NCI-H226 (cell line): ENCODE measurements at regions not wholly inside any gene's neighbourhood (a gene's known extent, or its start where the extent isn't known, plus 50 kb on each side); places are given as distances from the start of the nearest gene placed in this dataset.
"Not testable (repeated sequence)": the region's sequence is repeated elsewhere in the genome, so short reads cannot be mapped to it uniquely, and the experiment has no call there.

Source experiments
- DNase-seq: peaks from one replicate; pipeline ENCODE4 v3.0.0-alpha.2; 2015

DNA sequence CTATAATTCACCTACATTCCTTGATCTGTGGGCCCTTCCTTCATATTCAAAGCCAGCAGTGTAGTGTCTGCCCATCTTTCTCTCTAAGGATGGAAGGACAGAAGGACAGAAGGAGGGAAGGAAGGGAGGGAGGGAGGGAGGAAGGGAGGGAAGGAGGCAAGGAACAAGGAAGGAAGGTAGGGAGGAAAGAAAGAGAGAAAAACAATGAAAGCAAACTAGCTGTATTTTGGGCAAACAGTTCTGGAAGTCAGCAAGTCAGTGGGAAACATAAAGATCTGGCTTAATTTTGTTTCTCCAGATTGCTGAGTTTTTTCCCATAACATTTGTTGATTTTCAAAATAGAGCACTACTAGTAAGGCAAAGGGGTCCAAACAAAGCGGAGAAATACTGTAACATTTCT, 555.2 kb upstream of the EPHA5 start:
- DNase-seq, result no peak

DNA sequence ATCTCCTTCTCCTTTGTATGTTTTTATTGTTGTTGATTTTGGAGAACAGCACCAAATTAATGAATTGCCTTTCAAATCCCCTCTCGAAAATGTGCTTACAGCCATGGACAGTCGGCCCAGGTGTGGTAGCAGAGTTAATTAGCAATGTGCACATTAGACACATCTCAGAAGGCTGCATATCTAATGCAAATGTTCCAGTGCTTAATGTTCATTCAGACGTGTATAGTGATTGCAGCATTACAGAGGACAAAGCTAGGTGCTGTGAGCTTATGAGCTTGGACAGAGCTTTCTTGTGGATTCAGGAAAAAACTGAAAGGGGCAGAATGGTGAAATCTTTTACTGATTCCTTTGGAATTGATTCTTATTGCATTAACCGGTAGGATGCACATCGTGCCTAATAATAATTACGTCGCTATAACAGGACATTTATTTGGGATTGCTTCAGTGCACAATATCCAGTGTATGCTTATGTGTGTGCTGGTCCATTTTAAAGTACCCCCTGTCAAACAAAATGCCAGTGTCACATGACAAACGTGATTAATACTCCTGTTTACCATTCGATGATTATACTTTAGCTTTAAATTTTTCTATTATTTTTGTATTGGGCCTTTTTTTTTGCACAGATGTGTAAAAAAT, 552.9 kb upstream of the EPHA5 start:
- no peak for DNase-seq

DNA sequence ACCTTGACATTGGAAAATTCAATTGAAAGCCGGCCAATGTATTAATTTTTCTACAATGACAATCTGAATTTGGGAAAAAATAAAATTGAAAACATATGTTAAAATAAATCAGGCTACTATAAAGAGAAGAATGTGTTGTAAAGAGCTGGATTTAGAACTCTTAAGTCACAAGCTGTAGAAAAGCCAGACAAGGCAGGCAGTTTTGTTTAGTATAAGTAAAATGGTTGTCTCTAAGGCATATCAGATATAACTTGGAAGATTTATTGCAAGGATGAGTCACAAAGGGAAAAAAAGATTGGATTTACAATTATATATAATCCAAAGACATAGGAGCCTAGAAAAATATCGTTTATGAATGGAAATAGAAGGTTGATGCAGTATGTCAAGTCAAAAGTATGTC, 549.1 kb upstream of the EPHA5 start:
- no peak for DNase-seq

DNA sequence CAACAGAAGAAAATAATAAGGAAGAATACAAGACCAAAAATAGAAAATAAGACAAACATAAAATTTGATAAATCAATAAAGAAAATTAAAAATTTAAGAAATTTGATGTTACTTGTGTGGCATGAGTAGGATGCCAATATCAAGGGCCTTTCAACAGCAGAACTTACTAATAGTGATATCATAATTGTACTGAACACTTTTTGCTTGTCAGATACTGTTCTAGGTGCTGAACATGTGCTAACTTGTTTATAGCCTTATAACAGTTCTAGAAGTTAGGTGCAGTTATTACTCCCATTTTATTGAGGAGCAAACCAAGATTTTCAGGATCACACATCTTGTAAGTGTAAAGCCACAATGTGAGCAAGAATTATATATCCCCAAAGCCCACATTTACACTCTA, 546.0 kb upstream of the EPHA5 start:
- DNase-seq, result no peak

DNA sequence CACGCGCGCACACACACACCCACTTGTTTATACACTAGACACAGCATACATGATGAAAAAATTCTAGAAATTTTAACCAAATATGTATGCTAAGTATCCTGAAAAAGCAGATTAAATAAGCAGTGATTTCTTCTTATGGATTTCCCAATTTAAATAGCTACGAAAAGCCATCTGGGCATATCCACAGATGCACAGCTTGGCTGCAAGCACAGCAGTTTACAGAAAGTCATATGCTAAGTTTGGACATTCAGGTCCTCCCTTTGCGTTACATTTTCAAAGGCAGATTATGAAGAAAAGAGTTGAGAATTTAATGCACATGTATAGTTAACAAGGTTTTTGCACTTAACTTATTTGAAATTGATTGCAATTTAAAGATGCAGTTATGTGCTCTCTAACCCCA, 542.2 kb upstream of the EPHA5 start:
- DNase-seq, result no peak

DNA sequence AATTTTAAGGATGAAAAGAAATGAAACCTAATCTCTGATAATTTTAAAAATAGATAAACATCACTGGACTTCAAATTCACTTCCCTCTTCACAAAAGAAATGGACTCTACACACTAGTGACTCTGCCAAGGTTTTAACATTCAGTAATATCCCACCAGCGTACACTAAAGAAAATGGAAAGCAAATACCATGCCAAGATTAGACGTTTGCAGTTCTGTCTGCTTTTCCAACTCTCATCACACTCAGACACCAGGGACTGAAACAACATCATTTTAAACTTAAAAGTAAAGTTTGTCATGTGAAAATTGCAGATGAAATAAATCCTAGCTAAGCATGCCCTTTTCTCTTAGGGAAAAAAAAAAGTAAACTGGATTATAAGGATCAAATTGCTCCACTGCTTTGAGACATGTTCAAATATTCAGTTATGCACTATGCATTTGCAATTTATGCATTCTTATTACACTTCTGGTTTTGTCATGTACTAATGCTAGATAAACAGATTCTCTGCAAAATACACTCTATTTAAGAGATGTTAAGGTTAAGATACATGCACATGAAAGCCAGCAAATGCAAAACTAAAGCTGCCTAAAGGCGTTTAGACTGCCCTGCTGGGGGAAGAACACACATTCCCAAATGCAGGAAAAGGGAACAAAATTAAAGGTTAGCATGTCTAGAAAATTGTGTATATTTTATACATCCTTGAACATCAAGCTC, 534.4 kb upstream of the EPHA5 start:
- DNase-seq, result no peak

DNA sequence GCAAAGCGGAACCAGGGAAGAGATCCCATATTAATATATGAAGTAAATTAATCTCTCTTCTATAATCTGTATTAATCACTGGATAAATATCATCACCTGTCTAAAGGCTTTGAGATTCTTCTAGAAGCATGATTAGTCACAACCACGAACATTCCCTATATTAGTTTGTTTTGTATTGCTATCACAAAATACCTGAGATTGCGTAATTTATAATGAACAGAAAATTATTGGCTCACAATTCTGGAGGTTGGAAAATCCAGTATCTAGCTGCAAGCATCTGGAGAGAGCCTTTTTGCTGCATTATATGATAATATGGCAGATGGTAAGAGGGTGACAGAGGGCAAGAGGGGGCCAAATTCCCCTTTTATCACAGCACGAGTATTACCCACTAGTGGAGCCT, 532.6 kb upstream of the EPHA5 start:
- DNase-seq, result no peak

DNA sequence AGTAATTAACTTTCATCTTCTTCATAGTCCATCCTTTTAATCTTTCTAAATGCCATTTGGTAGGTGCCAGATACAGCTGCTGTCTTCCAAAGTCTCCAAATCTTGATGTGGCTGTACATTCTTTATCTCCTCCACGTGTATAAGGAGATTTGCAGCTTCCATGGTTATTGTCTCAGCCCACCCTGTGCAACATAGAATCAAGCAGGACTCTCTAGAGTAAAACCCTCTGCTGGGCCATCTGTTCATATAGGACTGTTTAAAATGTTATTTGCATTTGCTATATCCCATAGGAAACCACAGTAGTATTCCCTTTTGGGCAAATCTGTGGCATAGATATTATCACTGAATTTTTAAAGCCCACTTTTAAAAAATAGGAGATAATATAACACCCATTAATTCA, 527.2 kb upstream of the EPHA5 start:
- DNase-seq, result no peak

DNA sequence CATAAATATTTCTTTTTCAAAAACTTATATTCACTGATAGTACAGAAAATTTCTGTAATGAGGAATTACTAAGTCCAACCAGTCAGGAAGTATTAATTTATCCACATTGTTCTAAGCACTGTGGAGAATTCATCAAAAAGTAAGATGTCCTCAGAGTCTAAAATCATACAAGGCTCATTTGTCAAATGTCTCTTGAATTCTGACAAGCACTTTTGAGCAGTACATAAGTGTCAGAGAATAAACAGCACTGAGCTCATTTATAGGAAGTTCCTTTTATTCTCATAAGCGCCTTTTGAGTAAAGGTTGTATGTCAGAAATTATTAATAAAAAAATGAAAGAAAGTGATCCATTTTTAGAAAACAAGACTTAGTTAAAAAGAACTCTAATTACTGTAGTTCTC, 523.2 kb upstream of the EPHA5 start:
- no peak for DNase-seq

DNA sequence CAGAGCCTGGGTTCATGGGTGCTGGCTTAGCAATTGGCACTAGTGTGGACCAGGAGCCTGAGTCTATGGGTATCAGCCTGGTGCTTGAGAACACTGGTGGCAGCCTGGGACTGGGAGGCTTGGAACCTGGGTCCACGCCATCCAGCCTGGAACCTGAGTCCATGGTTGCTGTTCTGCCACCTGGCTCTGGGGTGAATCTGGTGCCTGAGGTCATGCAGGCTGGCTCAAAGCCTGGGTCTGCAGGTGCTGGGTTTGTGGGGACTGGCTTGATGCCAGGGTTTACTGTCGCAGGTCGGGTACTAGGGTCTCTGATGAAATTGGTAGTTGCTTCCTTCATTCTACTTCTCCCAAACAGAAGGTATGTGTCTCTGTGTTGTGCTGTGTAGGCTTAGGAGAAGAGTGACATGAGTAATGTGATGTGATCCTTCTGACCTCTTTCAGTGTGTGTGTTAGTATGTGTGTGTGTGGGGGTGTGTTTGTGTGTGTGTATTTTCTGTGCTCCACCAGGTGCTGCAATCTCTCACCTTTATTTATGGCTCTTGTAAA, 517.0 kb upstream of the EPHA5 start:
- DNase-seq, result no peak

DNA sequence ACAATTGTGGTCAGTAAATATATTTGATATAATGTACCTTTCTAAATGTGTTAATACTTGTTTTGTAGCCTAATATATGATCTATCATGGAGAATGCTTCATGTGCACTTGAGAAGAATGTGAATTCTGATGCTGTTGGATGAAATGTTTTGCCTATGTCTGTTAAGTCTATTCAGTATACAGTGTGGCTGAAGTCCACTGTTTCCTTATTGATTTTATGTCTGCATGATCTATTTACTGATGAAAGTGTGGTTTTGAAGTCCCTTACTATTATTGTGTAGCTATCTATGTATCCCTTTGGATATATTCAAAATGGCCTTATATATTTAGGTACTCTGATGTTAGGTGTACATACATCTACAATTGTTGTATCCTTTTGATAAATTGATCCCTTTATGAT, 515.8 kb upstream of the EPHA5 start:
- no peak for DNase-seq

DNA sequence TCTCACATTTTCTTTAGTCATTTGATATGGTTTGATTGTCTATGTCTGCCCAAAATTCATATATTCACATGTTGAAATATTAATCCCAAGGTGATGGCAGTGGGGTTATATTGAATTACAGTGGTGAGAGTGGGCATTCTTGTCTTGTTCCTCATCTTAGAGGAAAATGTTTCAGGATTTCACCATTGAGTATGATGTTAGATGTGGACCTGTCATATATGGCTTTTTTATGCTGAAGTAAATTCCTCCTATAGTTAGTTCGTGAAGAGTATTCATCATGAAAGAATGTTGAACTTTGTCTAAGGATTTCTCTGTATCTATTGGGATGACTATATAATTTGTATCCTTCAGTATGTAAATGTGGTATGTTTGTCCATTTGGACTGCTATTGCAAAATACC, 512.3 kb upstream of the EPHA5 start:
- DNase-seq, result peak; percentile 18

DNA sequence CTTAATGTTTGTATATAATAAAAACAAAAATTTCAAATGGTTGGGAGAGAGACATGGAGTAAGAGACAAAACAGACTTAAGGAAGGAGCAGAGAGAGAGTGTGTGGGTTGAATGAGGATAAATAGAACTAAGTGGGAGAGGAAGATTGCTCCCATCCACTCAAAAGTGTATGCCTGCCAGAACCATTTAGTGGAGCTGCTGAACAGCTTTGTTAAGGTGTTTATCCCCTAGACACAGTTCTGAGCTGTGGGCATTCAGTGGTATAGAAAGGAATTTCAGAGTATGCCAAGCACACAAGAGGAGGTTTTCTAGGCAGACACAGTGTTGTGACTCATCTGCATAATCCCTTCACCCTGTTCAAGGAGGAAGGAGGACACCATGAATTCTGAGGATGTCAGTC, 508.6 kb upstream of the EPHA5 start:
- DNase-seq, result peak; percentile 93

DNA sequence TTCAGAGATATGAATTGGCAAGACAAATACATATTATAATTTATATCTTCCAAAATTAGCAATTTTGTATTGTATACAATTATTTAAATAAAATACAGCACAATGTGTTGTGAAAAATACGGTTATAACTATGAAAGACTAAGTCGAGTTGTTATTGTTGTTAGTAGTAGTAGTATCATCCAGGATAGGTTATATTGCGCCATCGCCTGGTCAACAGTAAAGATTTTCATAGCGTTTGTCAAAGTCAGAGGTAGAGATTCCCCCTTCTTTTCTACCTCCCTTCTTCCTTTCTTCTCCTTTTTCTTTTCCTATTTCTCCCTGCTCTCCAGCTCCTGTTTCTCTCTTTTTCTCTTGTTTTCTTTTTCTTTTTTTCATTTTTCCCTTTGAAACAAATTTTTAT, 499.1 kb upstream of the EPHA5 start:
- DNase-seq, result no peak

DNA sequence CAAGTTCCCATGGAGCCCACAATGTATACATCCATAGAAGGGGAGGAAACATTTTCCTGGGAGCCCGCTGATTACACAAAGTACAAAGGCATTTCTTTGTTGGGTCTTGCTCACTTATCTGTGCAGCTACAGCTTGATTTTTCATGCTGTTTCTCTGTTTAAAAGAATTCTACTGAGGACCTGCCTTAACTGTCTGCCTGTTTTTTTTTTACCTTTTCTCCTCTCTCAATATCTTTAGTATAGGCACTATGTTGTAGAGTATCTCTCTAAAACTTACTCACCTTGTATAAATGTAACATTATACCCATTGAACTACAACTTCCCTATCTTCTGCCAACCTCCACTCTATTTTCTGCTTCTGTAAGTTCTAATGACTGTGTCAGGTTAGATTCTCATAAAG, 494.6 kb upstream of the EPHA5 start:
- DNase-seq, result no peak

DNA sequence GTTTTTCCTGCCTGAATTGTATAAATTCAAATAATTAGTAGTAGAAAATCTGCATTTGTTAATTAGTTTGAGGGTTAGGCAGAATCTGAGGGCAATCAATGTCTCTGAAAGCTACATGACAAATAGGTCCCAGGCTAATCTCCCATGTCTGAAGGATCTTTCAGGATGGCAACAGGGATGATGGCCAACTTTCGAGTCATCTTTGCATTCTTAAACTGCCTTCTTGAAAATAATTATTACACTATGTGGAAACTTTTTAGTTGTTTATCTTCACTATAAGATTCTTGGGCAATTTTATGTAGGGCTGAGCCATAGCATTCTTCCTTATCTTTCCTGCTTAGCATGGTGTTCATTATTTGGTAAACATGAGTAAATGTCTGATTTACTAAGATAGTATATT, 490.3 kb upstream of the EPHA5 start:
- DNase-seq, result peak; percentile 51

DNA sequence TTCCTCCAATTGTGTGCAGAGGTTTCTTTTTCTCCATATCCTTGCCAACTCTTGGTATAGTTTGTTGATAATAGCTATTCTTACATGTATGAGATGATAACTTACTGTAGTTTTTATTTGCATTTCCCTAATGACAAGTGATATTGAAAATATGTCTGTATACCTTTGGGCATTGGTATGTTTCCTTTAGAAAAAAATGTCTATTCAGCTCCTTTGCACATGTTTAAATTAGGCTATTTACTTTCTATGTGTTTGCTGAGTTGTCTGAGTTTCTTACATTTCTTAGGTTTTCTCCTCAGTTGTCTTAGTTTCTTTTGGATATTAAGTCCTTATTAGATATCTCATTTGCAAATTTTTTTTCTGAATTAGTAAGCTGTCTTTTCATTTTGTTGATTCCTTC, 487.3 kb upstream of the EPHA5 start:
- no peak for DNase-seq

DNA sequence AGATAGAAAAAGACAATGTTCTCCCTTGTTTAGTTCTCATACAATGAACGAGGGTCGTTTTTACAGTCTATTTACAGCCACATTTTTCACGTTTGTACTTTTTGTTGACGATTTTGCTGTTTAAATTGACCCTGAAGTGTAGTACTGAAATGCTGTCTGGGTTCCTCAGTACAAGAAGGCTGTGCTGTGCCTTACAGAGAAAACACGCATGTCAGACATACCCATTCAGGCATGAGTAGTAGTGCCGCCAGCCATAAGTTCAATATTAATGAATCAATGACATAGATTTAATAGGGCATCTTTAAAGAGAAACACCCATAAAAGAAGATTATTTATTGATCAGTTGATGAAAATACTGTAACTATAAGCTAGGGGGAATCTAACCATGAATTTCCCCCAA, 459.8 kb upstream of the EPHA5 start:
- DNase-seq, result no peak

DNA sequence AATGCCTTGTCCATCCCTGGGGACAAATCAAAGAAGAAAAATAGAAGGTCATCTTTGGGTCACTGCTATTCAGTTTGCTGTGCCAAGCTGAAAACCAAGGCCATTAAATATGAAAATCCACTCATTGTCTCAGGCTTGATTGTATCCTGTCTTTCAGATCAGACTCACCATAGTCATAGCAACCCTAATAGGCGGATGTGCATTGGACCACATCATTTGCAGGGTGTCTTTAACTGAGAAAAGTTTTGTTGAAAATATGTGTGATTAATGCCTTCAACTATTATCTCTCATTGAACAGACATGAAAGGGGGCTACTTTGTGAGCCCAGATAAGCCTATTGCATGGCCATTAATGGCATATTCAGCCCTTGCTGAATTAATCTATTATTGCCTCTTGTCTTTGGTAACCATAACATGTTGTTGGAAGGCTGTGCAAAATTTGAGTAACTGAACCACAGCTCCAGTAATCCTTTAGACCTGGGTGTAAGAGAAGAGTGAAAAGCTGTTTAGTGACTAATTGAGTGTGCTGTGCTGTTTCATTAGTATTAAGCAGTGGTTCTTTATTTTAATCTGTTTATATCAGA, 453.6 kb upstream of the EPHA5 start:
- no peak for DNase-seq

DNA sequence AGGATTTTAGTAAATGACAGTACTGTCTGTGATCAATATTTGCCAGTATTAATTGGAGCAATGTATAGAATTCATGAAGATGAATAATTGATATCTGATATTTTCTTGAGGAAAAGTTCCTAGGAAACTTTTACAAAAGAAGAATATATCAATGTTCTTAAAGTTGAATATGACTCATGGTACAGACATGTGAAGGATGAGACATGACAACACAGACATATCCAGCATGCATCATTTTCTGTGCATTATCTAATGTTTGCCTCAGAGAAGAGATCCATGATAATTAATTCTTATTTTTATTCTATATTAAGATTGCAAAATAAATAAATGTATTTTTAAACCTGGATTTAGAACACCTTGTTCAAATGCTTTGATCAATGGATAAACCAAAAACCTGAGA, 452.9 kb upstream of the EPHA5 start:
- peak; percentile 18 for DNase-seq

DNA sequence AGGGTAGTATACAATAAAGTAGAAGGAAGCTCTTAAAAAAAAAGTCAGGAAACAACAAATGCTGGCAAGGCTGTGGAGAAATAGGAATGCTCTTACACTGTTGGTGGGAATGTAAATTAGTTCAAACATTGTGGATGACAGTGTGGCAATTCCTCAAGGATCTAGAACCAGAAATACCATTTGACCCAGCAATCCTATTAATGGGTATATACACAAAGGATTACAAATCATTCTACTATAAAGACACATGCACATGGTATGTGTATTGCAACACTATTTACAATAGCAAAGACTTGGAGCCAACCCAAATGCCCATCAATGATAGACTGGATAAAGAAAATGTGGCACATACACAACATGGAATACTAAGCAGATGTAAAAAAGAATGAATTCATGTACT, 444.9 kb upstream of the EPHA5 start:
- DNase-seq, result not testable (repeated sequence)

DNA sequence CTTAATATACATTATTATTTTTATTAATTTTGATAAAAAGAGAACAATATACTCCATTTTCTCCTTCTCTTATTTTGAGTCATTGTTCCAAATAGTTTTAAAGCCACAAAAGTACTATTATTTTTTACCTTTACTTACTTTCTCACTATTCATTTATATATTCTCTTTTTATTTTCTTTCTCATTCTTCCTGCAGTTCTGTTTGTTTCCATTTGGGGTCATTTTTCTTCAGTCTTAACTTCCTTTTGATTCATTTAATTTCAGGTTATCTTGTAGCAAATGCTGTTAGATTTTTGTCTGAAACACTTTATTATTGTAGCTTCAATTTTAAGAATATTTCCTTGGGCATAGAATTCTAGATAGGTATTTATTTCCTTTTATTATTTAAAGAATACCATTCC, 438.6 kb upstream of the EPHA5 start:
- no peak for DNase-seq

DNA sequence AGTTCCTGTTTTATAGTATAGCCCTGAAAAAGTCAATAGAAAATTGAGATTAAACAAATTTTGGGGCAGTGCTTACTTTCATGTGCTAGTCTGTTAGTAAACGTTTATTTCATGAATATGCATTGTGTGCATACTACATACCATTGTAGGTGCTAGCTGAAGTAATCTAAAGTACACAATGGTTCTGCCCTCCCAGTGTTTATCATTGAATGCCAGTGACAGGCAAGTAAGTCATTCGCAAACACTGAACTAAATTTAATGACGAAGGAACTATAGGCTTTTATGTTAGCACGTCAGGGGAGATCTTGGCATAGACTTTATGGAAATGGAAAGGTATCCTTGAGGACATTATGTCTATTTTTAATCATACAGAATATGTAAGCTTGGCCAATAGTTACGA, 426.9 kb upstream of the EPHA5 start:
- DNase-seq, result no peak

DNA sequence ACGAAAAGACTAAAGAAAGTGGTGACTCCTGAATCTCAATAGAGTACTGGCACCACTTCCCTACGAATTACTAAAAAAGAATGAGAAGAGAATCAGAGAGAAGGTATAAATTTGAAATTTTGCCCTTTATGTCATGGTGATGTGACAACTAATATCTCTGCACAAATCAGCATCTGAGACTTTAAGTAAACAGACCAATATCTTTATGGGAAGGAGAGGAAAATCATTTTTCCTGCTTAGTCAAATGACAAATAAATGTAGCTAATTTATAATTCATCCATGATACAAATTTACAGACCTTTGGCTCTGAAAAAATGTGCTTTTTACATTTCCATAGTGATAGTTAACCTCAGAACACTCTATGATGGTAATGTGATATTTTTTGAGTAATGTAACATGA, 424.8 kb upstream of the EPHA5 start:
- no peak for DNase-seq

DNA sequence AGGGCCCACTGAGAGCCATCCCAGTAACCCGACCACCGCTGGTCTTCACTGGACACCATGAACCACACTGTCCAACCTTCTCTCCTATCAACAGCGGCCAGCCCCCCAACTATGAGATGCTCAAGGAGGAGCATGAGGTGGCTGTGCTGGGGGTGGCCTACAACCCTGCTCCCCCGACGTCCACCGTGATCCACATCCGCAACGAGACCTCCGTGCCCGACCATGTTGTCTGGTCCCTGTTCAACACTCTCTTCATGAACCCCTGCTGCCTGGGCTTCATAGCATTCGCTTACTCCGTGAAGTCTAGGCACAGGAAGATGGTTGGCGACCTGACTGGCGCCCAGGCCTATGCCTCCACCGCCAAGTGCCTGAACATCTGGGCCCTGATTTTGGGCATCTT, 423.8 kb upstream of the EPHA5 start:
- DNase-seq, result no peak
